Nephron progenitor cell (in vitro differentiated cells): ENCODE measurements at regions not wholly inside any gene's neighbourhood (a gene's known extent, or its start where the extent isn't known, plus 50 kb on each side); places are given as distances from the start of the nearest gene placed in this dataset.

Source experiments
- DNase-seq: peaks from one replicate; pipeline ENCODE4 v3.0.0; 2021
- H3K27ac Mint-ChIP-seq: 2 replicates; pipeline ENCODE4 v1.8.0; 2021; ENCODE audit warnings: mild to moderate bottlenecking, moderate library complexity, mixed read lengths
- H3K27me3 Mint-ChIP-seq: 2 replicates; pipeline ENCODE4 v1.8.0; 2021; ENCODE audit warnings: mild to moderate bottlenecking, low read depth, mixed read lengths; ENCODE audit not compliant: poor library complexity
- H3K36me3 Mint-ChIP-seq: 2 replicates; pipeline ENCODE4 v1.8.0; 2021; ENCODE audit warnings: low read depth, mixed read lengths
- H3K4me1 Mint-ChIP-seq: 2 replicates; pipeline ENCODE4 v1.8.0; 2021; ENCODE audit warnings: mixed read lengths
- H3K4me3 Mint-ChIP-seq: 2 replicates; pipeline ENCODE4 v1.8.0; 2021; ENCODE audit warnings: mild to moderate bottlenecking, moderate library complexity, mixed read lengths
- H3K9me3 Mint-ChIP-seq: 2 replicates; pipeline ENCODE4 v1.8.0; 2021; ENCODE audit warnings: mild to moderate bottlenecking, moderate library complexity, mixed read lengths
- TF ChIP-seq, protein P1 (sequence below): fragments of 200-600 bp; sonication (generic); IDR thresholded peaks from 2 replicates; pipeline ENCODE4 v1.5.0; 2021; ENCODE audit warnings: antibody characterized with exemption

- Mint-ChIP-seq H3K4me3 (no peak overlapping the region), H3K4me1 (peaks cover 5% of the 10 kb centered on the region), H3K27me3 (peaks cover 13% of the 10 kb centered on the region), H3K36me3 (no peaks in the 10 kb centered on the region), H3K27ac (no peak overlapping the region), H3K9me3 (peaks cover 16% of the 10 kb centered on the region)
- no peak for DNase-seq
- TF ChIP-seq, protein P1, sequence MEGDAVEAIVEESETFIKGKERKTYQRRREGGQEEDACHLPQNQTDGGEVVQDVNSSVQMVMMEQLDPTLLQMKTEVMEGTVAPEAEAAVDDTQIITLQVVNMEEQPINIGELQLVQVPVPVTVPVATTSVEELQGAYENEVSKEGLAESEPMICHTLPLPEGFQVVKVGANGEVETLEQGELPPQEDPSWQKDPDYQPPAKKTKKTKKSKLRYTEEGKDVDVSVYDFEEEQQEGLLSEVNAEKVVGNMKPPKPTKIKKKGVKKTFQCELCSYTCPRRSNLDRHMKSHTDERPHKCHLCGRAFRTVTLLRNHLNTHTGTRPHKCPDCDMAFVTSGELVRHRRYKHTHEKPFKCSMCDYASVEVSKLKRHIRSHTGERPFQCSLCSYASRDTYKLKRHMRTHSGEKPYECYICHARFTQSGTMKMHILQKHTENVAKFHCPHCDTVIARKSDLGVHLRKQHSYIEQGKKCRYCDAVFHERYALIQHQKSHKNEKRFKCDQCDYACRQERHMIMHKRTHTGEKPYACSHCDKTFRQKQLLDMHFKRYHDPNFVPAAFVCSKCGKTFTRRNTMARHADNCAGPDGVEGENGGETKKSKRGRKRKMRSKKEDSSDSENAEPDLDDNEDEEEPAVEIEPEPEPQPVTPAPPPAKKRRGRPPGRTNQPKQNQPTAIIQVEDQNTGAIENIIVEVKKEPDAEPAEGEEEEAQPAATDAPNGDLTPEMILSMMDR: no peak
These were observed 322.6 kb upstream of the AJAP1 start for GRCh38 chr1:4331767-4332163.

- Mint-ChIP-seq H3K27me3 (peaks cover 3% of the 10 kb centered on the region), H3K27ac (no peak overlapping the region), H3K9me3 (peaks cover 16% of the 10 kb centered on the region), H3K4me3 (no peak overlapping the region), H3K4me1 (peaks cover 23% of the 10 kb centered on the region), H3K36me3 (no peaks in the 10 kb centered on the region)
- TF ChIP-seq, protein P1: no peak
- no peak for DNase-seq
These were observed 317.9 kb upstream of the AJAP1 start for GRCh38 chr1:4336507-4336906.

- TF ChIP-seq, protein P1: no peak
- peaks cover 3% of the 10 kb centered on the region for H3K9me3 Mint-ChIP-seq
- no peak overlapping the region for H3K4me3 Mint-ChIP-seq
- no peak for DNase-seq
- peaks cover 63% of the 10 kb centered on the region for H3K4me1 Mint-ChIP-seq
- H3K36me3 Mint-ChIP-seq: no peaks in the 10 kb centered on the region
- H3K27ac Mint-ChIP-seq: no peak overlapping the region
- peaks cover 10% of the 10 kb centered on the region for H3K27me3 Mint-ChIP-seq
These were observed 313.0 kb upstream of the AJAP1 start for GRCh38 chr1:4341421-4341820.

DNA sequence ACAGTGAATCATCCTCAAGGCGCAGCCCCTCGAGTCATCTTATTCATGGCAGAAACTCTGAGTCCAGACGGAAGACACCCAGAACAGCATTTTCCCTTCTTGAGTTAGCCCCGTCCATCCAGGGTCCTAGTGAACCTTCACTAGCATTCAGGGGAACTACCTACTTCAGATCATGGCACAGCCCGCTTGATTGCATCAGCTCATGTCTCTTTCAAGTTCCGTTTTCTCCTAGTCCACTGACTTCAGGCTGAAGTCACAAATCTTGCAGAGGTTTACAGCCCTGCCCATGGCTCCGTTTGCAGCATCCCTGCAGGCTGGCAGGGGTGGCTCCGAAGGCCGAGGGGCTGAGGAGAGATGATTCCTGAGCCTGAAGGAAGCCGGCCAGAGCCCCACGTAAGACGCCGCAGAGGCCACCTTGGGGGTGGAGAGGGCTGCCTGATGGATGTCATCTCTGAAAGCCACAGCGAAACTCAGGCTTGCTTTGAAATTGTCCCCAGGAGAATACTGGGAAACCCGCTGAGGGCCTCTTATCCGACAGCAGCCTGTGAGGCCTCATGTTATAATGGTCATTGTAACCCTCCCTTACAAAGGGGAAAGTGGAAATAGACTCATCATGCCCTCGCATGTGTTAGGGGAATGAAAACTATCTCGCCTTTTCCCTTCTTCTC, 310.2 kb upstream of the AJAP1 start:
- Mint-ChIP-seq H3K4me3 (no peak overlapping the region), H3K9me3 (no peaks in the 10 kb centered on the region), H3K27me3 (peaks cover 15% of the 10 kb centered on the region), H3K4me1 (peaks cover 61% of the 10 kb centered on the region), H3K36me3 (no peaks in the 10 kb centered on the region), H3K27ac (peak overlapping the region; percentile 84)
- TF ChIP-seq, protein P1: no peak
- peak; percentile 19 for DNase-seq

GRCh38 chr1:4345094-4345493, 309.3 kb upstream of the AJAP1 start:
- Mint-ChIP-seq H3K4me3 (no peak overlapping the region), H3K36me3 (no peaks in the 10 kb centered on the region), H3K9me3 (no peaks in the 10 kb centered on the region), H3K4me1 (peaks cover 53% of the 10 kb centered on the region), H3K27ac (no peak overlapping the region), H3K27me3 (peaks cover 12% of the 10 kb centered on the region)
- no peak for DNase-seq
- TF ChIP-seq, protein P1: no peak

DNA sequence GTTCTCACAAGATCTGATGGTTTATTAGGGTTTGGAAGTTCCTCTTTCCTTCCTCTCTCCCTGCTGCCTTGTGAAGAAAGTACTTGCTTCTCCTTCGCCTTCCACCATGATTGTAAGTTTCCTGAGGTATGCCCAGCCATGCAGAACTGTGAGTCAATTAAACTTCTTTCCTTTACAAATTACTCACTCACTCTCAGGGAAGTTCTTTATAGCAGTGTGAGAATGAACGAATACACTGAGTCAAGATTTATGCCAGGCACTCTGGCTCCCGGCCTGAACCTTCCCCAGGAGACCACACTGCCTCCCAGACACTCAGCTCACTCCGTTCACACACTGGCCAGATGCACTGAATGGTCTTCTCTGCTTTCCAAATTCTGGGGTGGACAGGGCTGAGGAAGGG, 308.3 kb upstream of the AJAP1 start:
- H3K9me3 Mint-ChIP-seq: no peaks in the 10 kb centered on the region
- H3K4me3 Mint-ChIP-seq: no peak overlapping the region
- DNase-seq: no peak
- H3K4me1 Mint-ChIP-seq: peaks cover 49% of the 10 kb centered on the region
- peaks cover 12% of the 10 kb centered on the region for H3K27me3 Mint-ChIP-seq
- TF ChIP-seq, protein P1: no peak
- no peaks in the 10 kb centered on the region for H3K36me3 Mint-ChIP-seq
- H3K27ac Mint-ChIP-seq: no peak overlapping the region
